ENCODE measurements at regions not wholly inside any gene's neighbourhood (a gene's known extent, or its start where the extent isn't known, plus 50 kb on each side); places are given as distances from the start of the nearest gene placed in this dataset.

DNA sequence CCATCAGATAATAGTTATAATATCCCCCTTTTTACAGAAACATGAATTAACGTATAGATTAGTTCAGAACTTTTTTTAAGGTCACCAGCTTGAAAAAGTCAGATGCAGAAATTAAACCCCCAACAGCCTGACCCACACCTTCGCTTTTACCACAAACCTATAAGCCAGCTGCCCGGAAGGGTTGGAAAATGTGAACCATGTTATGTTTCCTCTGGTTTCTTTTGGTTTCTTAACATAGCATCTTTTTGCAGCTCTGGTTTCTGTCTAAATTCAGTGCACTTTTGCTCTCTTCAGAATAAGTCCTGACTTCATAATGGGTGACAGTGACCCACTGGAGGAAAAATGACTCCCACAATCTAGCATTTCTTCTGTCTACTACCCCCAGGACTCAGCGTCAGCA is 381.7 kb upstream of the DDX18 start:
- TF ChIP-seq CHD2 (IDR thresholded peaks at IDR 0.05; ENCODE audit: low read length) (no peak), BACH1 (IDR thresholded peaks at IDR 0.05; ENCODE audit: low read length) (no peak), ASH2L (IDR thresholded peaks at IDR 0.05; ENCODE audit: low read length) (no peak), TEAD4 (IDR thresholded peaks at IDR 0.05; ENCODE audit: low read depth, low read length) (no peak), JUN (IDR thresholded peaks at IDR 0.05; ENCODE audit: low read depth, low read length) (no peak), POLR2A (IDR thresholded peaks at IDR 0.05; ENCODE audit: control extremely low read depth in 1 of 2, low read depth in 2 of 2, low read length in 2 of 2) (no peak), POLR2AphosphoS5 (IDR thresholded peaks at IDR 0.05; ENCODE audit: low read depth, low read length) (no peak), KDM5A (IDR thresholded peaks at IDR 0.05; ENCODE audit: low read length) (no peak), HDAC2 (IDR thresholded peaks at IDR 0.05; ENCODE audit: borderline replicate concordance in 1 of 2, low read depth in 2 of 2, low read length in 2 of 2) (no peak), POU5F1 (IDR thresholded peaks at IDR 0.05; ENCODE audit: low read depth, low read length) (no peak), YY1 (IDR thresholded peaks at IDR 0.05; ENCODE audit: low read depth, low read length) (no peak), SUZ12 (IDR thresholded peaks at IDR 0.05; ENCODE audit: low read length) (no peak), EZH2 (IDR thresholded peaks at IDR 0.05; ENCODE audit: low read depth, low read length, severe bottlenecking) (no peak)
- TF ChIP-seq, protein P1, sequence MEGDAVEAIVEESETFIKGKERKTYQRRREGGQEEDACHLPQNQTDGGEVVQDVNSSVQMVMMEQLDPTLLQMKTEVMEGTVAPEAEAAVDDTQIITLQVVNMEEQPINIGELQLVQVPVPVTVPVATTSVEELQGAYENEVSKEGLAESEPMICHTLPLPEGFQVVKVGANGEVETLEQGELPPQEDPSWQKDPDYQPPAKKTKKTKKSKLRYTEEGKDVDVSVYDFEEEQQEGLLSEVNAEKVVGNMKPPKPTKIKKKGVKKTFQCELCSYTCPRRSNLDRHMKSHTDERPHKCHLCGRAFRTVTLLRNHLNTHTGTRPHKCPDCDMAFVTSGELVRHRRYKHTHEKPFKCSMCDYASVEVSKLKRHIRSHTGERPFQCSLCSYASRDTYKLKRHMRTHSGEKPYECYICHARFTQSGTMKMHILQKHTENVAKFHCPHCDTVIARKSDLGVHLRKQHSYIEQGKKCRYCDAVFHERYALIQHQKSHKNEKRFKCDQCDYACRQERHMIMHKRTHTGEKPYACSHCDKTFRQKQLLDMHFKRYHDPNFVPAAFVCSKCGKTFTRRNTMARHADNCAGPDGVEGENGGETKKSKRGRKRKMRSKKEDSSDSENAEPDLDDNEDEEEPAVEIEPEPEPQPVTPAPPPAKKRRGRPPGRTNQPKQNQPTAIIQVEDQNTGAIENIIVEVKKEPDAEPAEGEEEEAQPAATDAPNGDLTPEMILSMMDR (IDR thresholded peaks at IDR 0.05; ENCODE audit: control extremely low read depth in 1 of 3, insufficient read depth in 1 of 3, low read depth in 1 of 3, low read length in 3 of 3), result no peak
